Ishikawa (cell line): ENCODE measurements at regions not wholly inside any gene's neighbourhood (a gene's known extent, or its start where the extent isn't known, plus 50 kb on each side); places are given as distances from the start of the nearest gene placed in this dataset.

ENCODE experiments used
- CEBPB ChIP-seq: IDR thresholded peaks from 2 replicates; pipeline ENCODE4 v1.6.1; 2012
- CREB1 ChIP-seq: IDR thresholded peaks from 2 replicates; pipeline ENCODE4 v1.6.1; 2012; ENCODE audit warnings: low read depth
- EGR1 ChIP-seq: IDR thresholded peaks from 2 replicates; pipeline ENCODE4 v1.6.1; 2012
- EP300 ChIP-seq: IDR thresholded peaks from 2 replicates; pipeline ENCODE4 v1.6.1; 2012; ENCODE audit warnings: borderline replicate concordance
- FOXM1 ChIP-seq: IDR thresholded peaks from 2 replicates; pipeline ENCODE4 v1.6.1; 2012; ENCODE audit warnings: low read depth, borderline replicate concordance
- NFIC ChIP-seq: IDR thresholded peaks from 2 replicates; pipeline ENCODE4 v1.6.1; 2012
- RAD21 ChIP-seq: IDR thresholded peaks from 2 replicates; pipeline ENCODE4 v1.6.1; 2012; ENCODE audit warnings: low read depth
- TAF1 ChIP-seq: IDR thresholded peaks from 2 replicates; pipeline ENCODE4 v1.6.1; 2012; ENCODE audit warnings: low read depth, mild to moderate bottlenecking
- TCF12 ChIP-seq: IDR thresholded peaks from 2 replicates; pipeline ENCODE4 v1.6.1; 2012; ENCODE audit warnings: low read depth
- TEAD4 ChIP-seq: IDR thresholded peaks from 2 replicates; pipeline ENCODE4 v1.6.1; 2012
- YY1 ChIP-seq: IDR thresholded peaks from 2 replicates; pipeline ENCODE4 v1.6.1; 2012; ENCODE audit warnings: low read depth
- ZBTB7A ChIP-seq: IDR thresholded peaks from 2 replicates; pipeline ENCODE4 v1.6.1; 2012; ENCODE audit warnings: low read depth
- TF ChIP-seq, protein P1 (sequence below): IDR thresholded peaks from 2 replicates; pipeline ENCODE4 v1.6.1; 2012; ENCODE audit warnings: low read depth, mild to moderate bottlenecking
- TF ChIP-seq, protein P2 (sequence below): IDR thresholded peaks from 2 replicates; pipeline ENCODE4 v1.6.1; 2012
- TF ChIP-seq, protein P3 (sequence below): IDR thresholded peaks from 2 replicates; pipeline ENCODE4 v1.6.1; 2012

DNA sequence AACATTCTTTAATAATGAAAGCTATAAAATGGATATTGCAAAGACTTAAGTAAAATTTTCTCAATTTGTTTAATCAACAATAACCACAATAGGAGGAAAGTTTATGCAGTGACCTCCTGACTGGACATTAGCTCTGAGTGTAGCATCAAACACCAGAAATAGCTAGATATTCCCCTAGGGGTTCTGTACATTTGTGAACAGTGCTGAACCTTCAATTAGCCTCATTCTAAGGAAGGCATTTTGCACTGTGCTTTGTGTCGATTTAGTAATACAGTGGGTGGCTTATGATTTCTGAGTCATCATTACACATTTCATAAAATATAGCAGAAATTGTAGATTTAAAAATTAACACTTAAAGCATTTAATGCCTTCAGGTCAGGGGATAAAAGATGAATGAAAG, 367.3 kb upstream of the PCDH15 start:
- TF ChIP-seq, protein P1, sequence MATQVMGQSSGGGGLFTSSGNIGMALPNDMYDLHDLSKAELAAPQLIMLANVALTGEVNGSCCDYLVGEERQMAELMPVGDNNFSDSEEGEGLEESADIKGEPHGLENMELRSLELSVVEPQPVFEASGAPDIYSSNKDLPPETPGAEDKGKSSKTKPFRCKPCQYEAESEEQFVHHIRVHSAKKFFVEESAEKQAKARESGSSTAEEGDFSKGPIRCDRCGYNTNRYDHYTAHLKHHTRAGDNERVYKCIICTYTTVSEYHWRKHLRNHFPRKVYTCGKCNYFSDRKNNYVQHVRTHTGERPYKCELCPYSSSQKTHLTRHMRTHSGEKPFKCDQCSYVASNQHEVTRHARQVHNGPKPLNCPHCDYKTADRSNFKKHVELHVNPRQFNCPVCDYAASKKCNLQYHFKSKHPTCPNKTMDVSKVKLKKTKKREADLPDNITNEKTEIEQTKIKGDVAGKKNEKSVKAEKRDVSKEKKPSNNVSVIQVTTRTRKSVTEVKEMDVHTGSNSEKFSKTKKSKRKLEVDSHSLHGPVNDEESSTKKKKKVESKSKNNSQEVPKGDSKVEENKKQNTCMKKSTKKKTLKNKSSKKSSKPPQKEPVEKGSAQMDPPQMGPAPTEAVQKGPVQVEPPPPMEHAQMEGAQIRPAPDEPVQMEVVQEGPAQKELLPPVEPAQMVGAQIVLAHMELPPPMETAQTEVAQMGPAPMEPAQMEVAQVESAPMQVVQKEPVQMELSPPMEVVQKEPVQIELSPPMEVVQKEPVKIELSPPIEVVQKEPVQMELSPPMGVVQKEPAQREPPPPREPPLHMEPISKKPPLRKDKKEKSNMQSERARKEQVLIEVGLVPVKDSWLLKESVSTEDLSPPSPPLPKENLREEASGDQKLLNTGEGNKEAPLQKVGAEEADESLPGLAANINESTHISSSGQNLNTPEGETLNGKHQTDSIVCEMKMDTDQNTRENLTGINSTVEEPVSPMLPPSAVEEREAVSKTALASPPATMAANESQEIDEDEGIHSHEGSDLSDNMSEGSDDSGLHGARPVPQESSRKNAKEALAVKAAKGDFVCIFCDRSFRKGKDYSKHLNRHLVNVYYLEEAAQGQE, result no peak
- no peak for TF ChIP-seq EGR1
- no peak for TF ChIP-seq RAD21
- TF ChIP-seq ZBTB7A, result no peak
- TF ChIP-seq TEAD4, result no peak
- TF ChIP-seq TAF1, result no peak
- TF ChIP-seq TCF12, result no peak
- no peak for TF ChIP-seq CEBPB
- no peak for TF ChIP-seq YY1
- TF ChIP-seq, protein P2, sequence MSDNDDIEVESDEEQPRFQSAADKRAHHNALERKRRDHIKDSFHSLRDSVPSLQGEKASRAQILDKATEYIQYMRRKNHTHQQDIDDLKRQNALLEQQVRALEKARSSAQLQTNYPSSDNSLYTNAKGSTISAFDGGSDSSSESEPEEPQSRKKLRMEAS, result no peak
- TF ChIP-seq NFIC, result no peak
- TF ChIP-seq, protein P3, sequence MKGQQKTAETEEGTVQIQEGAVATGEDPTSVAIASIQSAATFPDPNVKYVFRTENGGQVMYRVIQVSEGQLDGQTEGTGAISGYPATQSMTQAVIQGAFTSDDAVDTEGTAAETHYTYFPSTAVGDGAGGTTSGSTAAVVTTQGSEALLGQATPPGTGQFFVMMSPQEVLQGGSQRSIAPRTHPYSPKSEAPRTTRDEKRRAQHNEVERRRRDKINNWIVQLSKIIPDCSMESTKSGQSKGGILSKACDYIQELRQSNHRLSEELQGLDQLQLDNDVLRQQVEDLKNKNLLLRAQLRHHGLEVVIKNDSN, result no peak
- no peak for TF ChIP-seq EP300
- no peak for TF ChIP-seq CREB1
- no peak for TF ChIP-seq FOXM1

- TF ChIP-seq ZBTB7A, result no peak
- TF ChIP-seq FOXM1, result no peak
- TF ChIP-seq, protein P2, result no peak
- TF ChIP-seq NFIC, result no peak
- TF ChIP-seq CREB1, result no peak
- TF ChIP-seq, protein P3, result no peak
- no peak for TF ChIP-seq EP300
- TF ChIP-seq, protein P1, result no peak
- TF ChIP-seq CEBPB, result no peak
- no peak for TF ChIP-seq TCF12
- TF ChIP-seq TAF1, result no peak
- TF ChIP-seq EGR1, result no peak
- no peak for TF ChIP-seq YY1
- TF ChIP-seq RAD21, result no peak
- no peak for TF ChIP-seq TEAD4
Measured at GRCh38 chr10:55163388-55163979, 362.5 kb upstream of the PCDH15 start.

DNA sequence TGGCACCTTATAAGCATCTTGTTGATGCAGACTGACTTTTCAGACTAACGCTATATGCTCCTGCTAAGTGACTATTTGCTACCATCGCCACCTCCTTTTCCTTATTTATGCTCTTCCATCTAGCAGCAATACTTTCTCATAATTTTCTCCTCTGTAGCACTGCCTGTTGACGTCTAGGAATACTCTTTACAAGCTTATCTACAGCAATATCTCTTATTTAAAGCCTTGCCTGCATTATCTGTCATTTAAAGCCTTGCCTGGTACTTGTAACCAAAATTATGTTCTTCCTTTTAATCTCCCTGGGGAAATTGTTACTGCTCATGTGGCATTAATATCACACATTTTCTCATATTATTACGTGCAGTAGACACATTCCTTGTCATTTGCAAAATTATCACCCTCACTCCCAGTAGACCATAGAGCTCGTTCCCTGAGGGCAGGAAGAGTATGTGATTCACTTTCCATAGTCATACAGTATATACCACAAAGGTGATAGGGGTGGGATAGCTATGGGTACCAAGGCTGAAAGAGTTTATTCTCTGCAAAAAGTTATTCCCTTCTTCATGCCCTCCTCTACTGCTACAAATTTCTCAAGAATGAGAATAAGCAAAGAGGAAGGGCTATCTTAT, 359.7 kb upstream of the PCDH15 start:
- TF ChIP-seq CREB1, result no peak
- no peak for TF ChIP-seq TEAD4
- TF ChIP-seq YY1, result no peak
- TF ChIP-seq, protein P1, result no peak
- TF ChIP-seq EP300, result no peak
- TF ChIP-seq CEBPB, result no peak
- no peak for TF ChIP-seq NFIC
- TF ChIP-seq FOXM1, result no peak
- TF ChIP-seq, protein P3, result no peak
- no peak for TF ChIP-seq RAD21
- no peak for TF ChIP-seq TCF12
- TF ChIP-seq TAF1, result no peak
- TF ChIP-seq ZBTB7A, result no peak
- TF ChIP-seq EGR1, result no peak
- TF ChIP-seq, protein P2, result no peak
